Sigmoid colon (tissue), 4 donors: ENCODE measurements at regions not wholly inside any gene's neighbourhood (a gene's known extent, or its start where the extent isn't known, plus 50 kb on each side); places are given as distances from the start of the nearest gene placed in this dataset.

ENCODE experiments used
- POLR2A ChIP-seq, 2 donors: fragments of 450-650 bp; IDR thresholded peaks; one replicate each; pipeline ENCODE4 v1.6.1; 2016; ENCODE audit warnings: antibody characterized with exemption in 2 of 2, mild to moderate bottlenecking in 2 of 2, moderate library complexity in 2 of 2
- POLR2AphosphoS5 ChIP-seq, 4 donors: sonication (generic); formaldehyde crosslinking; IDR thresholded peaks; one replicate each; pipeline ENCODE4 v1.6.1; 2017; ENCODE audit warnings: antibody characterized with exemption in 4 of 4
- TF ChIP-seq, protein P1 (sequence below), 4 experiments: fragments of 450-650 bp in 3 of 4; fragments of 200-600 bp in 1 of 4; IDR thresholded peaks; one replicate each; pipeline ENCODE4 v1.5.1; 2016 to 2019; ENCODE audit warnings: antibody characterized with exemption in 4 of 4, mild to moderate bottlenecking in 3 of 4, moderate library complexity in 2 of 4

DNA sequence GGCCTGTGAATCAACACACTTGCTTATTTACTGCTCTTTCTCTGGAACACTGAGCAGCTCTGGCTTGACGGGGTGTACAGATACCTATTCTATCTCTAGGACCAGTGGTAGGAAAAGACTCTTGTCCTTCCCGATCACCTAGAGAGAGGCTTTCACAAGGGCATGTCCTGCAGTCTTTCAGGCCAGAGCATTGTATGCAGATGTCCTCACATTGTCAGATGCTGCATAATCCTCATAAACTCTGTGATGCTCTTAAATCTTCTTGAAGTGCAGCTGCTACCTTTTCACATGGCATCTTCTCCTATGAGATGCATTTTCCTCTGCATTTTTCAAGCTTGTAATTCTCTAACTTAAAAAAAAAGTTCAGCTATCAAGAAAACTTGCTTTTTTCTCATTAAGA is 369.4 kb downstream of the OLFM4 start:
- TF ChIP-seq, protein P1, sequence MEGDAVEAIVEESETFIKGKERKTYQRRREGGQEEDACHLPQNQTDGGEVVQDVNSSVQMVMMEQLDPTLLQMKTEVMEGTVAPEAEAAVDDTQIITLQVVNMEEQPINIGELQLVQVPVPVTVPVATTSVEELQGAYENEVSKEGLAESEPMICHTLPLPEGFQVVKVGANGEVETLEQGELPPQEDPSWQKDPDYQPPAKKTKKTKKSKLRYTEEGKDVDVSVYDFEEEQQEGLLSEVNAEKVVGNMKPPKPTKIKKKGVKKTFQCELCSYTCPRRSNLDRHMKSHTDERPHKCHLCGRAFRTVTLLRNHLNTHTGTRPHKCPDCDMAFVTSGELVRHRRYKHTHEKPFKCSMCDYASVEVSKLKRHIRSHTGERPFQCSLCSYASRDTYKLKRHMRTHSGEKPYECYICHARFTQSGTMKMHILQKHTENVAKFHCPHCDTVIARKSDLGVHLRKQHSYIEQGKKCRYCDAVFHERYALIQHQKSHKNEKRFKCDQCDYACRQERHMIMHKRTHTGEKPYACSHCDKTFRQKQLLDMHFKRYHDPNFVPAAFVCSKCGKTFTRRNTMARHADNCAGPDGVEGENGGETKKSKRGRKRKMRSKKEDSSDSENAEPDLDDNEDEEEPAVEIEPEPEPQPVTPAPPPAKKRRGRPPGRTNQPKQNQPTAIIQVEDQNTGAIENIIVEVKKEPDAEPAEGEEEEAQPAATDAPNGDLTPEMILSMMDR (IDR thresholded peaks at IDR 0.05), result no peak
- TF ChIP-seq POLR2A (IDR thresholded peaks at IDR 0.05) (no peak), POLR2AphosphoS5 (IDR thresholded peaks at IDR 0.05) (no peak)
